Esophagus muscularis mucosa (tissue), 3 donors: ENCODE measurements at regions not wholly inside any gene's neighbourhood (a gene's known extent, or its start where the extent isn't known, plus 50 kb on each side); places are given as distances from the start of the nearest gene placed in this dataset.

ENCODE experiments used
- POLR2A ChIP-seq: fragments of 450-650 bp; IDR thresholded peaks from one replicate; pipeline ENCODE4 v1.6.1; 2017; ENCODE audit warnings: antibody characterized with exemption, moderate library complexity, mild to moderate bottlenecking, low read depth
- TF ChIP-seq, protein P1 (sequence below), 3 experiments: fragments of 200-600 bp in 2 of 3; fragments of 450-650 bp in 1 of 3; sonication (generic) in 2 of 3; IDR thresholded peaks; one replicate each; pipeline ENCODE4 v1.5.1; 2017 to 2019; ENCODE audit warnings: antibody characterized with exemption in 3 of 3, mild to moderate bottlenecking in 2 of 3, moderate library complexity in 1 of 3

DNA sequence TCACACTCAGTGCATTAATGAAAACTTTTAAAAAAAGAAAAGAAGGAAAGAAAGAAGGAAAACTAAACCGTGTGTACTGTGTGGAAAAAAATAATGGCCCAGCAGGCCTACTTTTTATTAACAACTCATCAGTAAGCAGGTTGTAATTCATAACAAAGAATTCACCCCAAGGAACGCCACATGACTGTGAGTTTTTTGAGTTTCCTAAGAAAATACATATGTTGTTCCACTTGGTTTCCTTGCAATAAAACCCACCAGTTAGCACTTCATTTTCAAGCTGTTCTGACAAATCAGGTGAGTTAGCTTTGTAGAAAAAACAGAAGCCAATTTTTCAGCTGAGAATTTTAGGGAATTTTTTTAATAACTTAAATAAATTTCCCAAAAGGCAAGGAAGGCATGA lies 259.3 kb upstream of the TBX18 start:
- no peak for TF ChIP-seq POLR2A
- TF ChIP-seq, protein P1, sequence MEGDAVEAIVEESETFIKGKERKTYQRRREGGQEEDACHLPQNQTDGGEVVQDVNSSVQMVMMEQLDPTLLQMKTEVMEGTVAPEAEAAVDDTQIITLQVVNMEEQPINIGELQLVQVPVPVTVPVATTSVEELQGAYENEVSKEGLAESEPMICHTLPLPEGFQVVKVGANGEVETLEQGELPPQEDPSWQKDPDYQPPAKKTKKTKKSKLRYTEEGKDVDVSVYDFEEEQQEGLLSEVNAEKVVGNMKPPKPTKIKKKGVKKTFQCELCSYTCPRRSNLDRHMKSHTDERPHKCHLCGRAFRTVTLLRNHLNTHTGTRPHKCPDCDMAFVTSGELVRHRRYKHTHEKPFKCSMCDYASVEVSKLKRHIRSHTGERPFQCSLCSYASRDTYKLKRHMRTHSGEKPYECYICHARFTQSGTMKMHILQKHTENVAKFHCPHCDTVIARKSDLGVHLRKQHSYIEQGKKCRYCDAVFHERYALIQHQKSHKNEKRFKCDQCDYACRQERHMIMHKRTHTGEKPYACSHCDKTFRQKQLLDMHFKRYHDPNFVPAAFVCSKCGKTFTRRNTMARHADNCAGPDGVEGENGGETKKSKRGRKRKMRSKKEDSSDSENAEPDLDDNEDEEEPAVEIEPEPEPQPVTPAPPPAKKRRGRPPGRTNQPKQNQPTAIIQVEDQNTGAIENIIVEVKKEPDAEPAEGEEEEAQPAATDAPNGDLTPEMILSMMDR (IDR thresholded peaks at IDR 0.05), result no peak
